IMR-90 (cell line): ENCODE measurements at regions not wholly inside any gene's neighbourhood (a gene's known extent, or its start where the extent isn't known, plus 50 kb on each side); places are given as distances from the start of the nearest gene placed in this dataset.

Source experiments
- ATAC-seq: fragments of 200-7000 bp; cut with Tn5 transposase; 2 replicates; pipeline ENCODE4 v1.9.1; 2020; ENCODE audit warnings: low read depth, mild to moderate bottlenecking, moderate library complexity
- BruUV-seq: library from RNA; stranded (reverse); fragments of 400-500 nt; replicated peaks from 2 replicates; lab custom pipeline; 2021; lab: Mats Ljungman, UMichigan
- CTCF ChIA-PET: fragments of 300-600 bp; formaldehyde crosslinking; extraction: SDS; loops from one replicate; lab custom pipeline; 2021; ENCODE audit warnings: antibody characterized with exemption; lab: Yijun Ruan, JAX
- POLR2A ChIA-PET: fragments of 300-600 bp; sonication (Branson Sonifier 250); formaldehyde crosslinking; loops from one replicate; lab custom pipeline; 2022; ENCODE audit warnings: antibody characterized with exemption; ENCODE audit not compliant: unreplicated experiment; lab: Charles Lee
- DNase-seq: peaks from one replicate; pipeline ENCODE4 v3.0.0; 2013
- H2AFZ ChIP-seq: replicated peaks from 2 replicates; pipeline ENCODE3; 2013; ENCODE audit warnings: low read length, mild to moderate bottlenecking; ENCODE audit not compliant: poor library complexity
- H2AK5ac ChIP-seq: 2 replicates; pipeline ENCODE4 v1.6.1; 2013; ENCODE audit warnings: low read depth, low read length, inconsistent platforms
- H2AK9ac ChIP-seq: replicated peaks from 2 replicates; pipeline ENCODE3; 2013; ENCODE audit warnings: mild to moderate bottlenecking, low read depth, low read length, moderate library complexity; ENCODE audit not compliant: poor library complexity
- H2BK120ac ChIP-seq: 2 replicates; pipeline ENCODE4 v1.6.1; 2013; ENCODE audit warnings: low read depth, low read length, inconsistent platforms
- H2BK15ac ChIP-seq: 3 replicates; pipeline ENCODE4 v1.6.1; 2013; ENCODE audit warnings: low read depth, low read length, inconsistent platforms
- H2BK20ac ChIP-seq: 2 replicates; pipeline ENCODE4 v1.6.1; 2013; ENCODE audit warnings: low read depth, mild to moderate bottlenecking, inconsistent platforms, low read length, moderate library complexity
- H2BK5ac ChIP-seq: 2 replicates; pipeline ENCODE4 v1.6.1; 2013; ENCODE audit warnings: mild to moderate bottlenecking, low read depth, low read length, inconsistent platforms; ENCODE audit not compliant: poor library complexity, severe bottlenecking
- H3K14ac ChIP-seq: replicated peaks from 2 replicates; pipeline ENCODE4 v1.6.1; 2013; ENCODE audit warnings: low read depth, low read length, inconsistent platforms
- H3K18ac ChIP-seq: 2 replicates; pipeline ENCODE4 v1.6.1; 2013; ENCODE audit warnings: low read depth, low read length, control low read depth
- H3K23ac ChIP-seq: 2 replicates; pipeline ENCODE4 v1.6.1; 2013; ENCODE audit warnings: low read depth, low read length, inconsistent platforms
- H3K27ac ChIP-seq: 2 replicates; pipeline ENCODE4 v1.5.1; 2013; ENCODE audit warnings: mild to moderate bottlenecking, control low read depth, low read length; ENCODE audit not compliant: insufficient read depth
- H3K27me3 ChIP-seq: 2 replicates; pipeline ENCODE4 v1.6.1; 2013; ENCODE audit warnings: low read length; ENCODE audit not compliant: control insufficient read depth, insufficient read depth
- H3K36me3 ChIP-seq: 2 replicates; pipeline ENCODE4 v1.6.1; 2013; ENCODE audit warnings: low read length, mixed read lengths; ENCODE audit not compliant: control insufficient read depth, insufficient read depth
- H3K4ac ChIP-seq: 2 replicates; pipeline ENCODE4 v1.6.1; 2013; ENCODE audit warnings: low read depth, low read length, inconsistent platforms
- H3K4me1 ChIP-seq: 2 replicates; pipeline ENCODE4 v1.6.1; 2013; ENCODE audit warnings: low read length, mixed read lengths; ENCODE audit not compliant: control insufficient read depth, insufficient read depth
- H3K4me2 ChIP-seq: 2 replicates; pipeline ENCODE4 v1.6.1; 2013; ENCODE audit warnings: low read depth, mild to moderate bottlenecking, control low read depth, low read length, moderate library complexity
- H3K4me3 ChIP-seq: 2 replicates; pipeline ENCODE4 v1.5.1; 2013; ENCODE audit warnings: low read depth, mild to moderate bottlenecking, control low read depth, low read length, moderate library complexity; ENCODE audit not compliant: insufficient read depth
- H3K56ac ChIP-seq: 2 replicates; pipeline ENCODE4 v1.6.1; 2013; ENCODE audit warnings: low read length, inconsistent platforms; ENCODE audit not compliant: insufficient read depth; ENCODE audit errors: extremely low read depth
- H3K79me1 ChIP-seq, 2 experiments: 2 replicates each; pipeline ENCODE4 v1.6.1; 2013; ENCODE audit warnings: low read length in 2 of 2, inconsistent platforms in 1 of 2, low read depth in 1 of 2
- H3K9ac ChIP-seq: 2 replicates; pipeline ENCODE4 v1.6.1; 2013; ENCODE audit warnings: low read depth, low read length, control low read depth
- H3K9me1 ChIP-seq: 2 replicates; pipeline ENCODE4 v1.6.1; 2013; ENCODE audit warnings: low read length, inconsistent platforms; ENCODE audit not compliant: insufficient read depth
- H3K9me3 ChIP-seq: 2 replicates; pipeline ENCODE4 v1.6.1; 2013; ENCODE audit warnings: low read length; ENCODE audit not compliant: control insufficient read depth, insufficient read depth
- H4K20me1 ChIP-seq: 2 replicates; pipeline ENCODE4 v1.6.1; 2013; ENCODE audit warnings: low read length, inconsistent platforms; ENCODE audit not compliant: insufficient read depth
- H4K5ac ChIP-seq: 2 replicates; pipeline ENCODE4 v1.6.1; 2013; ENCODE audit warnings: mild to moderate bottlenecking, low read depth, low read length, control low read depth
- H4K8ac ChIP-seq, 2 experiments: 2 replicates each; pipeline ENCODE4 v1.6.1; 2013; ENCODE audit warnings: low read depth in 2 of 2, low read length in 2 of 2, control low read depth in 1 of 2, inconsistent platforms in 1 of 2
- H4K91ac ChIP-seq: 2 replicates; pipeline ENCODE4 v1.6.1; 2013; ENCODE audit warnings: low read depth, low read length, inconsistent platforms; ENCODE audit not compliant: insufficient read depth
- BHLHE40 ChIP-seq: fragments of 150-350 bp; IDR thresholded peaks from 2 replicates; pipeline ENCODE4 v1.6.1; 2016; ENCODE audit warnings: mild to moderate bottlenecking, low read depth, low read length
- CEBPB ChIP-seq: IDR thresholded peaks from 2 replicates; pipeline ENCODE4 v1.6.1; 2012; ENCODE audit warnings: low read depth, low read length, improper control_type of control experiment
- CHD1 ChIP-seq: IDR thresholded peaks from 2 replicates; pipeline ENCODE4 v1.6.1; 2012; ENCODE audit warnings: low read depth, low read length, improper control_type of control experiment
- CTCF ChIP-seq: conservative IDR thresholded peaks from 2 replicates; pipeline ENCODE4 v1.5.1; 2012; ENCODE audit warnings: mild to moderate bottlenecking, low read depth, low read length, improper control_type of control experiment
- ELK1 ChIP-seq: fragments of 150-350 bp; IDR thresholded peaks from 2 replicates; pipeline ENCODE4 v1.6.1; 2016; ENCODE audit warnings: low read depth, mild to moderate bottlenecking, low read length, moderate library complexity, borderline replicate concordance
- FOS ChIP-seq: fragments of 150-350 bp; IDR thresholded peaks from 2 replicates; pipeline ENCODE4 v1.6.1; 2016; ENCODE audit warnings: low read depth, low read length
- MAFK ChIP-seq: IDR thresholded peaks from 2 replicates; pipeline ENCODE4 v1.6.1; 2012; ENCODE audit warnings: low read depth, low read length, improper control_type of control experiment
- MAZ ChIP-seq: IDR thresholded peaks from 2 replicates; pipeline ENCODE4 v1.6.1; 2012; ENCODE audit warnings: low read depth, mild to moderate bottlenecking, low read length, improper control_type of control experiment, moderate library complexity, borderline replicate concordance
- MXI1 ChIP-seq: IDR thresholded peaks from 2 replicates; pipeline ENCODE4 v1.6.1; 2012; ENCODE audit warnings: low read depth, mild to moderate bottlenecking, low read length, moderate library complexity, borderline replicate concordance
- NFE2L2 ChIP-seq: fragments of 150-350 bp; IDR thresholded peaks from 2 replicates; pipeline ENCODE4 v1.6.1; 2016; ENCODE audit warnings: low read depth, mild to moderate bottlenecking, low read length
- POLR2A ChIP-seq: IDR thresholded peaks from 2 replicates; pipeline ENCODE4 v1.6.1; 2012; ENCODE audit warnings: mild to moderate bottlenecking, low read depth, low read length
- RAD21 ChIP-seq: IDR thresholded peaks from 2 replicates; pipeline ENCODE4 v1.6.1; 2012; ENCODE audit warnings: low read length, improper control_type of control experiment
- RCOR1 ChIP-seq: IDR thresholded peaks from 2 replicates; pipeline ENCODE4 v1.6.1; 2012; ENCODE audit warnings: mild to moderate bottlenecking, low read length, improper control_type of control experiment; ENCODE audit not compliant: insufficient replicate concordance
- RFX5 ChIP-seq: IDR thresholded peaks from 2 replicates; pipeline ENCODE4 v1.8.0; 2012; ENCODE audit warnings: low read depth, mild to moderate bottlenecking, low read length, moderate library complexity
- SMC3 ChIP-seq: fragments of 150-350 bp; IDR thresholded peaks from 2 replicates; pipeline ENCODE4 v1.6.1; 2016; ENCODE audit warnings: low read depth, mild to moderate bottlenecking, antibody characterized with exemption, low read length, moderate library complexity
- USF2 ChIP-seq: fragments of 150-350 bp; IDR thresholded peaks from 2 replicates; pipeline ENCODE4 v1.6.1; 2017; ENCODE audit warnings: mild to moderate bottlenecking, antibody characterized with exemption, low read length, low read depth
- WGBS, 2 experiments: methylation state at CpG; one replicate each; pipeline versions ENCODE4 v1.1.5 to v1.1.7; 2013; ENCODE audit warnings: missing lambda C conversion rate in 2 of 2; ENCODE audit not compliant: insufficient read length in 1 of 2; ENCODE audit errors: extremely low coverage in 2 of 2; 5-methylcytosine and 5-hydroxymethylcytosine counted together
- dilution Hi-C: fragments of 300-500 bp; cut with HindIII; formaldehyde crosslinking; loops from one replicate; pipeline ENCODE4 v1.14.3; 2018; ENCODE audit warnings: low sequenced_read_pairs; ENCODE audit not compliant: unreplicated experiment
- in situ Hi-C: fragments of 300-500 bp; cut with MboI; formaldehyde crosslinking; loops from 3 replicates; pipeline ENCODE4 v1.14.3; 2019; ENCODE audit warnings: low sequenced_read_pairs, inconsistent platforms, mixed read lengths
- intact Hi-C: fragments of 100-400 bp; cut with micrococcal nuclease; formaldehyde crosslinking; loops from 2 replicates; pipeline ENCODE4 v1.10.0; 2022

GRCh38 chr3:180142472-180142871 is 105.7 kb upstream of the PEX5L start:
- Histone ChIP-seq H2AFZ (no peak overlapping the region), H2AK5ac (no peak overlapping the region), H3K4me1 (no peaks in the 10 kb centered on the region), H2AK9ac (no peak overlapping the region), H3K27ac (no peak overlapping the region), H3K4me3 (no peak overlapping the region), H3K27me3 (no peaks in the 10 kb centered on the region), H4K91ac (no peak overlapping the region), H3K79me1 (no peaks in the 10 kb centered on the region), H3K14ac (no peak overlapping the region), H4K5ac (no peak overlapping the region), H3K9me3 (no peaks in the 10 kb centered on the region), H2BK15ac (no peak overlapping the region), H2BK120ac (no peak overlapping the region), H4K20me1 (no peaks in the 10 kb centered on the region), H3K9me1 (no peaks in the 10 kb centered on the region), H3K4ac (no peak overlapping the region), H2BK5ac (no peak overlapping the region), H3K56ac (no peak overlapping the region), H3K4me2 (no peak overlapping the region), H3K36me3 (no peaks in the 10 kb centered on the region), H3K23ac (no peak overlapping the region), H4K8ac (no peak overlapping the region), H3K9ac (no peak overlapping the region), H3K18ac (no peak overlapping the region), H2BK20ac (no peak overlapping the region)
- in situ Hi-C loops = no loop called here
- BruUV-seq = no TSS peak
- DNase-seq = no peak
- ChIA-PET CTCF (no interaction called here), POLR2A (no interaction called here)
- no peak for ATAC-seq
- TF ChIP-seq FOS (no peak), MAZ (no peak), NFE2L2 (no peak), CTCF (no peak), RFX5 (no peak), USF2 (no peak), CHD1 (no peak), BHLHE40 (no peak), POLR2A (no peak), ELK1 (no peak), SMC3 (no peak), MXI1 (no peak), CEBPB (no peak), RCOR1 (no peak), MAFK (no peak), RAD21 (no peak)
- intact Hi-C loops = no loop called here
- dilution Hi-C loops = no loop called here
- no CpG with 5 or more reads among the region's 4 CpGs for WGBS, 2 experiments
